IMR-90 (cell line): ENCODE measurements at regions not wholly inside any gene's neighbourhood (a gene's known extent, or its start where the extent isn't known, plus 50 kb on each side); places are given as distances from the start of the nearest gene placed in this dataset.

Source experiments
- ATAC-seq: fragments of 200-7000 bp; cut with Tn5 transposase; 2 replicates; pipeline ENCODE4 v1.9.1; 2020; ENCODE audit warnings: low read depth, mild to moderate bottlenecking, moderate library complexity
- BruUV-seq: library from RNA; stranded (reverse); fragments of 400-500 nt; replicated peaks from 2 replicates; lab custom pipeline; 2021; lab: Mats Ljungman, UMichigan
- CTCF ChIA-PET: fragments of 300-600 bp; formaldehyde crosslinking; extraction: SDS; loops from one replicate; lab custom pipeline; 2021; ENCODE audit warnings: antibody characterized with exemption; lab: Yijun Ruan, JAX
- POLR2A ChIA-PET: fragments of 300-600 bp; sonication (Branson Sonifier 250); formaldehyde crosslinking; loops from one replicate; lab custom pipeline; 2022; ENCODE audit warnings: antibody characterized with exemption; ENCODE audit not compliant: unreplicated experiment; lab: Charles Lee
- DNase-seq: peaks from one replicate; pipeline ENCODE4 v3.0.0; 2013
- H2AFZ ChIP-seq: replicated peaks from 2 replicates; pipeline ENCODE3; 2013; ENCODE audit warnings: low read length, mild to moderate bottlenecking; ENCODE audit not compliant: poor library complexity
- H2AK5ac ChIP-seq: 2 replicates; pipeline ENCODE4 v1.6.1; 2013; ENCODE audit warnings: low read depth, low read length, inconsistent platforms
- H2AK9ac ChIP-seq: replicated peaks from 2 replicates; pipeline ENCODE3; 2013; ENCODE audit warnings: mild to moderate bottlenecking, low read depth, low read length, moderate library complexity; ENCODE audit not compliant: poor library complexity
- H2BK120ac ChIP-seq: 2 replicates; pipeline ENCODE4 v1.6.1; 2013; ENCODE audit warnings: low read depth, low read length, inconsistent platforms
- H2BK15ac ChIP-seq: 3 replicates; pipeline ENCODE4 v1.6.1; 2013; ENCODE audit warnings: low read depth, low read length, inconsistent platforms
- H2BK20ac ChIP-seq: 2 replicates; pipeline ENCODE4 v1.6.1; 2013; ENCODE audit warnings: low read depth, mild to moderate bottlenecking, inconsistent platforms, low read length, moderate library complexity
- H2BK5ac ChIP-seq: 2 replicates; pipeline ENCODE4 v1.6.1; 2013; ENCODE audit warnings: mild to moderate bottlenecking, low read depth, low read length, inconsistent platforms; ENCODE audit not compliant: poor library complexity, severe bottlenecking
- H3K14ac ChIP-seq: replicated peaks from 2 replicates; pipeline ENCODE4 v1.6.1; 2013; ENCODE audit warnings: low read depth, low read length, inconsistent platforms
- H3K18ac ChIP-seq: 2 replicates; pipeline ENCODE4 v1.6.1; 2013; ENCODE audit warnings: low read depth, low read length, control low read depth
- H3K23ac ChIP-seq: 2 replicates; pipeline ENCODE4 v1.6.1; 2013; ENCODE audit warnings: low read depth, low read length, inconsistent platforms
- H3K27ac ChIP-seq: 2 replicates; pipeline ENCODE4 v1.5.1; 2013; ENCODE audit warnings: mild to moderate bottlenecking, control low read depth, low read length; ENCODE audit not compliant: insufficient read depth
- H3K27me3 ChIP-seq: 2 replicates; pipeline ENCODE4 v1.6.1; 2013; ENCODE audit warnings: low read length; ENCODE audit not compliant: control insufficient read depth, insufficient read depth
- H3K36me3 ChIP-seq: 2 replicates; pipeline ENCODE4 v1.6.1; 2013; ENCODE audit warnings: low read length, mixed read lengths; ENCODE audit not compliant: control insufficient read depth, insufficient read depth
- H3K4ac ChIP-seq: 2 replicates; pipeline ENCODE4 v1.6.1; 2013; ENCODE audit warnings: low read depth, low read length, inconsistent platforms
- H3K4me1 ChIP-seq: 2 replicates; pipeline ENCODE4 v1.6.1; 2013; ENCODE audit warnings: low read length, mixed read lengths; ENCODE audit not compliant: control insufficient read depth, insufficient read depth
- H3K4me2 ChIP-seq: 2 replicates; pipeline ENCODE4 v1.6.1; 2013; ENCODE audit warnings: low read depth, mild to moderate bottlenecking, control low read depth, low read length, moderate library complexity
- H3K4me3 ChIP-seq: 2 replicates; pipeline ENCODE4 v1.5.1; 2013; ENCODE audit warnings: low read depth, mild to moderate bottlenecking, control low read depth, low read length, moderate library complexity; ENCODE audit not compliant: insufficient read depth
- H3K56ac ChIP-seq: 2 replicates; pipeline ENCODE4 v1.6.1; 2013; ENCODE audit warnings: low read length, inconsistent platforms; ENCODE audit not compliant: insufficient read depth; ENCODE audit errors: extremely low read depth
- H3K79me1 ChIP-seq, 2 experiments: 2 replicates each; pipeline ENCODE4 v1.6.1; 2013; ENCODE audit warnings: low read length in 2 of 2, inconsistent platforms in 1 of 2, low read depth in 1 of 2
- H3K9ac ChIP-seq: 2 replicates; pipeline ENCODE4 v1.6.1; 2013; ENCODE audit warnings: low read depth, low read length, control low read depth
- H3K9me1 ChIP-seq: 2 replicates; pipeline ENCODE4 v1.6.1; 2013; ENCODE audit warnings: low read length, inconsistent platforms; ENCODE audit not compliant: insufficient read depth
- H3K9me3 ChIP-seq: 2 replicates; pipeline ENCODE4 v1.6.1; 2013; ENCODE audit warnings: low read length; ENCODE audit not compliant: control insufficient read depth, insufficient read depth
- H4K20me1 ChIP-seq: 2 replicates; pipeline ENCODE4 v1.6.1; 2013; ENCODE audit warnings: low read length, inconsistent platforms; ENCODE audit not compliant: insufficient read depth
- H4K5ac ChIP-seq: 2 replicates; pipeline ENCODE4 v1.6.1; 2013; ENCODE audit warnings: mild to moderate bottlenecking, low read depth, low read length, control low read depth
- H4K8ac ChIP-seq, 2 experiments: 2 replicates each; pipeline ENCODE4 v1.6.1; 2013; ENCODE audit warnings: low read depth in 2 of 2, low read length in 2 of 2, control low read depth in 1 of 2, inconsistent platforms in 1 of 2
- H4K91ac ChIP-seq: 2 replicates; pipeline ENCODE4 v1.6.1; 2013; ENCODE audit warnings: low read depth, low read length, inconsistent platforms; ENCODE audit not compliant: insufficient read depth
- BHLHE40 ChIP-seq: fragments of 150-350 bp; IDR thresholded peaks from 2 replicates; pipeline ENCODE4 v1.6.1; 2016; ENCODE audit warnings: mild to moderate bottlenecking, low read depth, low read length
- CEBPB ChIP-seq: IDR thresholded peaks from 2 replicates; pipeline ENCODE4 v1.6.1; 2012; ENCODE audit warnings: low read depth, low read length, improper control_type of control experiment
- CHD1 ChIP-seq: IDR thresholded peaks from 2 replicates; pipeline ENCODE4 v1.6.1; 2012; ENCODE audit warnings: low read depth, low read length, improper control_type of control experiment
- CTCF ChIP-seq: conservative IDR thresholded peaks from 2 replicates; pipeline ENCODE4 v1.5.1; 2012; ENCODE audit warnings: mild to moderate bottlenecking, low read depth, low read length, improper control_type of control experiment
- FOS ChIP-seq: fragments of 150-350 bp; IDR thresholded peaks from 2 replicates; pipeline ENCODE4 v1.6.1; 2016; ENCODE audit warnings: low read depth, low read length
- MAFK ChIP-seq: IDR thresholded peaks from 2 replicates; pipeline ENCODE4 v1.6.1; 2012; ENCODE audit warnings: low read depth, low read length, improper control_type of control experiment
- MAZ ChIP-seq: IDR thresholded peaks from 2 replicates; pipeline ENCODE4 v1.6.1; 2012; ENCODE audit warnings: low read depth, mild to moderate bottlenecking, low read length, improper control_type of control experiment, moderate library complexity, borderline replicate concordance
- MXI1 ChIP-seq: IDR thresholded peaks from 2 replicates; pipeline ENCODE4 v1.6.1; 2012; ENCODE audit warnings: low read depth, mild to moderate bottlenecking, low read length, moderate library complexity, borderline replicate concordance
- NFE2L2 ChIP-seq: fragments of 150-350 bp; IDR thresholded peaks from 2 replicates; pipeline ENCODE4 v1.6.1; 2016; ENCODE audit warnings: low read depth, mild to moderate bottlenecking, low read length
- POLR2A ChIP-seq: IDR thresholded peaks from 2 replicates; pipeline ENCODE4 v1.6.1; 2012; ENCODE audit warnings: mild to moderate bottlenecking, low read depth, low read length
- RAD21 ChIP-seq: IDR thresholded peaks from 2 replicates; pipeline ENCODE4 v1.6.1; 2012; ENCODE audit warnings: low read length, improper control_type of control experiment
- RCOR1 ChIP-seq: IDR thresholded peaks from 2 replicates; pipeline ENCODE4 v1.6.1; 2012; ENCODE audit warnings: mild to moderate bottlenecking, low read length, improper control_type of control experiment; ENCODE audit not compliant: insufficient replicate concordance
- RFX5 ChIP-seq: IDR thresholded peaks from 2 replicates; pipeline ENCODE4 v1.8.0; 2012; ENCODE audit warnings: low read depth, mild to moderate bottlenecking, low read length, moderate library complexity
- SMC3 ChIP-seq: fragments of 150-350 bp; IDR thresholded peaks from 2 replicates; pipeline ENCODE4 v1.6.1; 2016; ENCODE audit warnings: low read depth, mild to moderate bottlenecking, antibody characterized with exemption, low read length, moderate library complexity
- USF2 ChIP-seq: fragments of 150-350 bp; IDR thresholded peaks from 2 replicates; pipeline ENCODE4 v1.6.1; 2017; ENCODE audit warnings: mild to moderate bottlenecking, antibody characterized with exemption, low read length, low read depth
- WGBS, 2 experiments: methylation state at CpG; one replicate each; pipeline versions ENCODE4 v1.1.5 to v1.1.7; 2013; ENCODE audit warnings: missing lambda C conversion rate in 2 of 2; ENCODE audit not compliant: insufficient read length in 1 of 2; ENCODE audit errors: extremely low coverage in 2 of 2; 5-methylcytosine and 5-hydroxymethylcytosine counted together
- dilution Hi-C: fragments of 300-500 bp; cut with HindIII; formaldehyde crosslinking; loops from one replicate; pipeline ENCODE4 v1.14.3; 2018; ENCODE audit warnings: low sequenced_read_pairs; ENCODE audit not compliant: unreplicated experiment
- in situ Hi-C: fragments of 300-500 bp; cut with MboI; formaldehyde crosslinking; loops from 3 replicates; pipeline ENCODE4 v1.14.3; 2019; ENCODE audit warnings: low sequenced_read_pairs, inconsistent platforms, mixed read lengths
- intact Hi-C: fragments of 100-400 bp; cut with micrococcal nuclease; formaldehyde crosslinking; loops from 2 replicates; pipeline ENCODE4 v1.10.0; 2022
- TF ChIP-seq, protein P1 (sequence below): fragments of 150-350 bp; IDR thresholded peaks from 2 replicates; pipeline ENCODE4 v1.6.1; 2016; ENCODE audit warnings: low read depth, mild to moderate bottlenecking, low read length, moderate library complexity, borderline replicate concordance

DNA sequence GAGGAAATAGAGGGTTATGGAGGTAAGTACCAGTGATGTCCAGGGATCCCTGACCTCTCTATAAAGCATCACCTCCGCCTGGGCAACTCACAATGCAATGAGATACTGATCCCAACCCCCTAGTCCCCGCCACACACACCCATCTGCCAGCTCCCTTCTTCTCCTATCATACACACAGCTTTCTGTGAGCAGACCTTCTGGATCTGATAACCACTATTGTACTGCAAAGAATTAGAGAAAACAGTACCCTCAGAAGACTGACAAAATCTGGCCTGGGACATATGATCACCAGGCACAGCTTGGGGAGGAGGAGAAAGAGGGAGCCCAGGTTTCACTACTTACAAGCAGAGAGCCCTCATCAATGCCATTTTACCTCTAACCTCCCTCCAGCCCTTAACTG, 249.0 kb downstream of the SEC61B start:
- in situ Hi-C loops, result no loop called here

More for the DNA sequence above, 249.0 kb downstream of the SEC61B start:
- H4K8ac ChIP-seq, result no peak overlapping the region
- ChIA-PET CTCF (no interaction called here), POLR2A (no interaction called here)
- no peak overlapping the region for H3K14ac ChIP-seq
- WGBS, 2 experiments, result no CpG with 5 or more reads among the region's 2 CpGs
- H3K27ac ChIP-seq, result no peak overlapping the region
- no peak for DNase-seq
- no peak overlapping the region for H2BK15ac ChIP-seq
- H3K36me3 ChIP-seq, result no peaks in the 10 kb centered on the region
- H2BK5ac ChIP-seq, result no peak overlapping the region
- H2BK20ac ChIP-seq, result no peak overlapping the region
- H3K23ac ChIP-seq, result no peak overlapping the region
- no peak overlapping the region for H3K4me2 ChIP-seq
- H2BK120ac ChIP-seq, result no peak overlapping the region
- TF ChIP-seq POLR2A, result no peak
- no peak for TF ChIP-seq CHD1
- TF ChIP-seq CEBPB, result no peak
- TF ChIP-seq MAFK, result no peak
- no peak for TF ChIP-seq FOS
- TF ChIP-seq, protein P1, sequence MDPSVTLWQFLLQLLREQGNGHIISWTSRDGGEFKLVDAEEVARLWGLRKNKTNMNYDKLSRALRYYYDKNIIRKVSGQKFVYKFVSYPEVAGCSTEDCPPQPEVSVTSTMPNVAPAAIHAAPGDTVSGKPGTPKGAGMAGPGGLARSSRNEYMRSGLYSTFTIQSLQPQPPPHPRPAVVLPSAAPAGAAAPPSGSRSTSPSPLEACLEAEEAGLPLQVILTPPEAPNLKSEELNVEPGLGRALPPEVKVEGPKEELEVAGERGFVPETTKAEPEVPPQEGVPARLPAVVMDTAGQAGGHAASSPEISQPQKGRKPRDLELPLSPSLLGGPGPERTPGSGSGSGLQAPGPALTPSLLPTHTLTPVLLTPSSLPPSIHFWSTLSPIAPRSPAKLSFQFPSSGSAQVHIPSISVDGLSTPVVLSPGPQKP, result no peak
- no peak for TF ChIP-seq BHLHE40
- no peak for TF ChIP-seq NFE2L2
- no peak for TF ChIP-seq MXI1
- TF ChIP-seq USF2, result no peak
- no peak for TF ChIP-seq RAD21
- TF ChIP-seq SMC3, result no peak
- no peak for TF ChIP-seq MAZ
- TF ChIP-seq RCOR1, result no peak
- no peak for TF ChIP-seq RFX5
- TF ChIP-seq CTCF, result no peak
- no peak overlapping the region for H2AK5ac ChIP-seq
- H3K18ac ChIP-seq, result no peak overlapping the region
- H3K9me3 ChIP-seq, result no peaks in the 10 kb centered on the region; the same call in 1 of the 2 replicates
- H4K20me1 ChIP-seq, result no peaks in the 10 kb centered on the region
- dilution Hi-C loops, result no loop called here
- no peak overlapping the region for H3K4me3 ChIP-seq
- no peak overlapping the region for H3K9ac ChIP-seq
- H3K27me3 ChIP-seq, result peaks cover 21% of the 10 kb centered on the region
- H3K56ac ChIP-seq, result no peak overlapping the region
- no peak overlapping the region for H3K4ac ChIP-seq
- no peak overlapping the region for H4K91ac ChIP-seq
- H3K4me1 ChIP-seq, result no peaks in the 10 kb centered on the region
- ATAC-seq, result no peak
- H3K79me1 ChIP-seq, result no peaks in the 10 kb centered on the region
- no peak overlapping the region for H2AK9ac ChIP-seq
- no peaks in the 10 kb centered on the region for H3K9me1 ChIP-seq
- H4K5ac ChIP-seq, result no peak overlapping the region
- BruUV-seq, result no TSS peak
- intact Hi-C loops, result no loop called here
- H2AFZ ChIP-seq, result no peak overlapping the region
